PC-3 (cell line): ENCODE measurements at regions not wholly inside any gene's neighbourhood (a gene's known extent, or its start where the extent isn't known, plus 50 kb on each side); places are given as distances from the start of the nearest gene placed in this dataset.

Experiments used
- ATAC-seq: fragments of 200-7000 bp; cut with Tn5 transposase; 2 replicates; pipeline ENCODE4 v1.9.1; 2020; ENCODE audit warnings: mild to moderate bottlenecking, moderate library complexity
- BruUV-seq: library from RNA; stranded (reverse); fragments of 400-500 nt; replicated peaks from 2 replicates; lab custom pipeline; 2021; lab: Mats Ljungman, UMichigan
- CTCF ChIA-PET: fragments of 300-600 bp; sonication (Branson Sonifier 250); formaldehyde crosslinking; loops from one replicate; lab custom pipeline; 2022; ENCODE audit warnings: antibody characterized with exemption; lab: Charles Lee
- POLR2A ChIA-PET: fragments of 300-600 bp; sonication (Branson Sonifier 250); formaldehyde crosslinking; loops from one replicate; lab custom pipeline; 2022; ENCODE audit warnings: antibody characterized with exemption; ENCODE audit not compliant: unreplicated experiment; lab: Charles Lee
- DNase-seq: peaks from one replicate; pipeline ENCODE4 v3.0.0-alpha.2; 2015
- H2AFZ ChIP-seq: fragments of 300-600 bp; sonication (generic); 2 replicates; pipeline ENCODE4 v1.6.0; 2016; ENCODE audit warnings: antibody characterized with exemption, low read length
- H3F3A ChIP-seq: fragments of 300-600 bp; sonication (generic); one replicate; pipeline ENCODE4 v1.6.0; 2017; ENCODE audit warnings: antibody characterized with exemption, low read length, control low read depth, mild to moderate bottlenecking; ENCODE audit not compliant: unreplicated experiment
- H3K27ac ChIP-seq: fragments of 300-600 bp; sonication (generic); 2 replicates; pipeline ENCODE4 v1.5.1; 2016; ENCODE audit warnings: mild to moderate bottlenecking, low read length
- H3K27me3 ChIP-seq: fragments of 300-600 bp; sonication (generic); 2 replicates; pipeline ENCODE4 v1.6.1; 2016; ENCODE audit warnings: low read length, mixed read lengths
- H3K36me3 ChIP-seq: fragments of 300-600 bp; sonication (generic); 2 replicates; pipeline ENCODE4 v1.6.1; 2016; ENCODE audit warnings: low read depth, mixed run types, low read length, mixed read lengths
- H3K4me1 ChIP-seq: fragments of 300-600 bp; sonication (generic); 2 replicates; pipeline ENCODE4 v1.5.1; 2016; ENCODE audit warnings: low read length; ENCODE audit not compliant: insufficient read depth
- H3K4me2 ChIP-seq: fragments of 300-600 bp; sonication (generic); 2 replicates; pipeline ENCODE4 v1.6.0; 2016; ENCODE audit warnings: low read length
- H3K4me3 ChIP-seq: fragments of 300-600 bp; sonication (generic); 2 replicates; pipeline ENCODE4 v1.5.1; 2016; ENCODE audit warnings: mild to moderate bottlenecking, low read length, mixed read lengths
- H3K79me2 ChIP-seq: fragments of 300-600 bp; sonication (generic); 2 replicates; pipeline ENCODE4 v1.6.1; 2017; ENCODE audit warnings: low read length, mixed read lengths
- H3K9ac ChIP-seq: fragments of 300-600 bp; sonication (generic); 2 replicates; pipeline ENCODE4 v1.6.0; 2016; ENCODE audit warnings: mild to moderate bottlenecking, low read length
- H3K9me2 ChIP-seq: fragments of 300-600 bp; sonication (generic); replicated peaks from 2 replicates; pipeline ENCODE4 v1.6.1; 2016; ENCODE audit warnings: mixed run types, low read length, mixed read lengths
- H3K9me3 ChIP-seq: fragments of 300-600 bp; sonication (generic); 2 replicates; pipeline ENCODE4 v1.6.1; 2016; ENCODE audit warnings: low read length, mixed read lengths
- H4K20me1 ChIP-seq: fragments of 300-600 bp; sonication (generic); 2 replicates; pipeline ENCODE4 v1.6.1; 2016; ENCODE audit warnings: low read length, mixed read lengths
- CTCF ChIP-seq: fragments of 300-600 bp; sonication (generic); conservative IDR thresholded peaks from 2 replicates; pipeline ENCODE4 v1.5.1; 2017; ENCODE audit warnings: antibody characterized with exemption, low read depth, mild to moderate bottlenecking, low read length
- EZH2 ChIP-seq: fragments of 300-600 bp; sonication (generic); IDR thresholded peaks from one replicate; pipeline ENCODE4 v1.6.1; 2017; ENCODE audit warnings: antibody characterized with exemption, mild to moderate bottlenecking, low read length; ENCODE audit not compliant: unreplicated experiment
- EZH2phosphoT487 ChIP-seq: fragments of 300-600 bp; sonication (generic); IDR thresholded peaks from 2 replicates; pipeline ENCODE4 v1.6.1; 2018; ENCODE audit warnings: mild to moderate bottlenecking, antibody characterized with exemption, low read length, borderline replicate concordance
- intact Hi-C: fragments of 100-400 bp; cut with micrococcal nuclease; formaldehyde crosslinking; loops from 2 replicates; pipeline ENCODE4 v1.9.0; 2023

GRCh38 chr2:23219666-23220065 lies 165.3 kb upstream of the KLHL29 start:
- Histone ChIP-seq H3K4me2 (no peak overlapping the region), H3K4me1 (no peaks in the 10 kb centered on the region), H3K9me2 (no peaks in the 10 kb centered on the region), H3K79me2 (no peaks in the 10 kb centered on the region), H2AFZ (no peak overlapping the region), H3K27me3 (peaks cover 8% of the 10 kb centered on the region), H3K9ac (no peak overlapping the region), H3K4me3 (no peak overlapping the region), H3F3A (no peaks in the 10 kb centered on the region), H3K9me3 (no peaks in the 10 kb centered on the region), H3K27ac (no peak overlapping the region), H3K36me3 (no peaks in the 10 kb centered on the region), H4K20me1 (no peaks in the 10 kb centered on the region)
- no TSS peak for BruUV-seq
- intact Hi-C loops, result no loop called here
- DNase-seq (no peak), ATAC-seq (no peak)
- ChIA-PET POLR2A (no interaction called here), CTCF (no interaction called here)
- TF ChIP-seq CTCF (no peak), EZH2phosphoT487 (no peak), EZH2 (no peak)

- Histone ChIP-seq H3K4me3 (no peak overlapping the region), H4K20me1 (no peaks in the 10 kb centered on the region), H3F3A (no peaks in the 10 kb centered on the region), H3K36me3 (no peaks in the 10 kb centered on the region), H3K27ac (no peak overlapping the region), H3K9me2 (no peaks in the 10 kb centered on the region), H3K4me1 (no peaks in the 10 kb centered on the region), H2AFZ (no peak overlapping the region), H3K79me2 (no peaks in the 10 kb centered on the region), H3K27me3 (no peaks in the 10 kb centered on the region; the same call in 1 of the 2 replicates), H3K9ac (no peak overlapping the region), H3K9me3 (no peaks in the 10 kb centered on the region), H3K4me2 (no peak overlapping the region)
- intact Hi-C loops, result no loop called here
- ChIA-PET POLR2A (no interaction called here), CTCF (no interaction called here)
- BruUV-seq, result no TSS peak
- TF ChIP-seq CTCF (no peak), EZH2phosphoT487 (no peak), EZH2 (no peak)
- ATAC-seq, result no peak
- DNase-seq, result no peak
Measured at GRCh38 chr2:23220513-23221094, 164.4 kb upstream of the KLHL29 start.

GRCh38 chr2:23221236-23221635 lies 163.7 kb upstream of the KLHL29 start:
- Histone ChIP-seq H3K4me2 (no peak overlapping the region), H3K27me3 (no peaks in the 10 kb centered on the region; the same call in 1 of the 2 replicates), H3K27ac (no peak overlapping the region), H3K79me2 (no peaks in the 10 kb centered on the region), H3K9ac (no peak overlapping the region), H3K9me2 (no peaks in the 10 kb centered on the region), H3K4me1 (no peaks in the 10 kb centered on the region), H3K9me3 (no peaks in the 10 kb centered on the region), H4K20me1 (no peaks in the 10 kb centered on the region), H3F3A (no peaks in the 10 kb centered on the region), H2AFZ (no peak overlapping the region), H3K36me3 (no peaks in the 10 kb centered on the region), H3K4me3 (no peak overlapping the region)
- no peak for DNase-seq
- intact Hi-C loops, result no loop called here
- ChIA-PET POLR2A (no interaction called here), CTCF (no interaction called here)
- no TSS peak for BruUV-seq
- TF ChIP-seq CTCF (no peak), EZH2 (no peak), EZH2phosphoT487 (no peak)
- no peak for ATAC-seq
